OCI-LY7 (cell line): ENCODE measurements at regions not wholly inside any gene's neighbourhood (a gene's known extent, or its start where the extent isn't known, plus 50 kb on each side); places are given as distances from the start of the nearest gene placed in this dataset.

ENCODE experiments used
- BruUV-seq: library from RNA; stranded (reverse); fragments of 400-500 nt; replicated peaks from 2 replicates; lab custom pipeline; 2021; lab: Mats Ljungman, UMichigan
- CTCF ChIA-PET: fragments of 300-600 bp; sonication (Branson Sonifier 250); formaldehyde crosslinking; loops from one replicate; lab custom pipeline; 2022; ENCODE audit warnings: antibody characterized with exemption; ENCODE audit not compliant: unreplicated experiment; lab: Charles Lee
- POLR2A ChIA-PET: fragments of 300-600 bp; sonication (Branson Sonifier 250); formaldehyde crosslinking; loops from one replicate; lab custom pipeline; 2022; ENCODE audit warnings: antibody characterized with exemption; lab: Charles Lee
- DNase-seq: peaks from one replicate; pipeline ENCODE4 v3.0.0-alpha.2; 2015; ENCODE audit warnings: low spot score
- H2AFZ ChIP-seq: fragments of 200-600 bp; sonication (generic), shearing (Covaris generic); 2 replicates; pipeline ENCODE4 v1.6.1; 2014; ENCODE audit warnings: mild to moderate bottlenecking, antibody characterized with exemption, low read length, moderate library complexity
- H3K27ac ChIP-seq: fragments of 200-600 bp; sonication (generic); 2 replicates; pipeline ENCODE4 v1.5.1; 2014; ENCODE audit warnings: mixed run types, low read depth, mild to moderate bottlenecking, moderate library complexity, low read length, inconsistent platforms; ENCODE audit not compliant: poor library complexity, severe bottlenecking
- H3K36me3 ChIP-seq: fragments of 200-600 bp; sonication (generic); 2 replicates; pipeline ENCODE4 v1.6.1; 2014; ENCODE audit warnings: mild to moderate bottlenecking, antibody characterized with exemption, low read length, moderate library complexity, mixed read lengths; ENCODE audit not compliant: insufficient read depth
- H3K4me1 ChIP-seq: fragments of 200-600 bp; sonication (generic); 2 replicates; pipeline ENCODE4 v1.5.1; 2014; ENCODE audit warnings: mild to moderate bottlenecking, low read length; ENCODE audit not compliant: insufficient read depth, poor library complexity, severe bottlenecking
- H3K4me2 ChIP-seq: fragments of 200-600 bp; sonication (generic); 2 replicates; pipeline ENCODE4 v1.6.1; 2014; ENCODE audit warnings: mild to moderate bottlenecking, low read length
- H3K4me3 ChIP-seq: fragments of 200-600 bp; sonication (generic); 2 replicates; pipeline ENCODE4 v1.5.1; 2014; ENCODE audit warnings: mild to moderate bottlenecking, low read depth, low read length; ENCODE audit not compliant: poor library complexity, severe bottlenecking
- H3K79me2 ChIP-seq: fragments of 200-600 bp; sonication (generic); 2 replicates; pipeline ENCODE4 v1.6.1; 2016; ENCODE audit warnings: low read depth, mild to moderate bottlenecking, low read length, moderate library complexity, mixed read lengths; ENCODE audit not compliant: insufficient read depth
- H3K9me2 ChIP-seq: fragments of 200-600 bp; sonication (generic); 2 replicates; pipeline ENCODE4 v1.6.1; 2016; ENCODE audit warnings: mild to moderate bottlenecking, low read length, mixed read lengths; ENCODE audit not compliant: insufficient read depth
- H3K9me3 ChIP-seq: fragments of 200-600 bp; sonication (generic); 2 replicates; pipeline ENCODE4 v1.6.1; 2014; ENCODE audit warnings: mild to moderate bottlenecking, mixed run types, low read length, mixed read lengths
- H4K20me1 ChIP-seq: fragments of 200-600 bp; sonication (generic); 2 replicates; pipeline ENCODE4 v1.6.1; 2014; ENCODE audit warnings: mild to moderate bottlenecking, antibody characterized with exemption, low read length, moderate library complexity, mixed read lengths; ENCODE audit not compliant: insufficient read depth
- EZH2phosphoT487 ChIP-seq: fragments of 200-600 bp; sonication (generic); IDR thresholded peaks from 2 replicates; pipeline ENCODE4 v1.6.1; 2018; ENCODE audit warnings: low read depth, borderline replicate concordance, mild to moderate bottlenecking, mixed run types, antibody characterized with exemption, low read length, moderate library complexity, mixed read lengths
- intact Hi-C: fragments of 100-400 bp; cut with micrococcal nuclease; formaldehyde crosslinking; loops from one replicate; pipeline ENCODE4 v1.10.0; 2022; ENCODE audit not compliant: unreplicated experiment
- TF ChIP-seq, protein P1 (sequence below): fragments of 200-600 bp; sonication (generic); conservative IDR thresholded peaks from 2 replicates; pipeline ENCODE4 v1.5.1; 2014; ENCODE audit warnings: mild to moderate bottlenecking, antibody characterized with exemption, low read length, moderate library complexity, mixed read lengths

DNA sequence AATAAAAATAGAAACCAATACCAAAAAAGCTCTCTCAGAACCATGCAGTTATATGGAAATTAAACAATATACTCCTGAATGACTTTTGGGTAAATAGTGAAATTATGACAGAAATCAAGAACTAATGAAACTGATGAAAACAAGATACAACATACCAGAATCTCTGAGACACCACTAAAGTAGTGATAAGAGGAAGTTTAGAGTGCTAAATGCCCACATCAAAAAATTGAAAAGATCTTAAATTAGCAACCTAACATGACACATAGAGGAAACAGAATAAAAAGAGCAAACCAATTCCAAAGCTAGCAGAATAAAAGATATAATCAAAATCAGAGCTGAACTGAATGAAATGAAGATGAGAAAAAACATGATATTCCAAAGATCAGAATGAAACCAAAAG is 430.9 kb downstream of the LTN1 start:
- no peak for DNase-seq
- H3K4me2 ChIP-seq, result no peak overlapping the region
- no peak overlapping the region for H3K4me3 ChIP-seq
- H3K9me3 ChIP-seq, result peaks cover 9% of the 10 kb centered on the region; the same call in 1 of the 2 replicates
- no peaks in the 10 kb centered on the region for H3K9me2 ChIP-seq
- no peaks in the 10 kb centered on the region for H3K36me3 ChIP-seq
- TF ChIP-seq, protein P1, sequence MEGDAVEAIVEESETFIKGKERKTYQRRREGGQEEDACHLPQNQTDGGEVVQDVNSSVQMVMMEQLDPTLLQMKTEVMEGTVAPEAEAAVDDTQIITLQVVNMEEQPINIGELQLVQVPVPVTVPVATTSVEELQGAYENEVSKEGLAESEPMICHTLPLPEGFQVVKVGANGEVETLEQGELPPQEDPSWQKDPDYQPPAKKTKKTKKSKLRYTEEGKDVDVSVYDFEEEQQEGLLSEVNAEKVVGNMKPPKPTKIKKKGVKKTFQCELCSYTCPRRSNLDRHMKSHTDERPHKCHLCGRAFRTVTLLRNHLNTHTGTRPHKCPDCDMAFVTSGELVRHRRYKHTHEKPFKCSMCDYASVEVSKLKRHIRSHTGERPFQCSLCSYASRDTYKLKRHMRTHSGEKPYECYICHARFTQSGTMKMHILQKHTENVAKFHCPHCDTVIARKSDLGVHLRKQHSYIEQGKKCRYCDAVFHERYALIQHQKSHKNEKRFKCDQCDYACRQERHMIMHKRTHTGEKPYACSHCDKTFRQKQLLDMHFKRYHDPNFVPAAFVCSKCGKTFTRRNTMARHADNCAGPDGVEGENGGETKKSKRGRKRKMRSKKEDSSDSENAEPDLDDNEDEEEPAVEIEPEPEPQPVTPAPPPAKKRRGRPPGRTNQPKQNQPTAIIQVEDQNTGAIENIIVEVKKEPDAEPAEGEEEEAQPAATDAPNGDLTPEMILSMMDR, result no peak
- TF ChIP-seq EZH2phosphoT487, result no peak
- no peak overlapping the region for H2AFZ ChIP-seq
- ChIA-PET CTCF (no interaction called here), POLR2A (interaction anchor here (1.3 kb wide), 1 partner anchor 44 kb away, joined by 4 read pairs; no protein-coding TSS in a partner anchor)
- no peak overlapping the region for H3K27ac ChIP-seq
- intact Hi-C loops, result no loop called here
- H3K4me1 ChIP-seq, result no peaks in the 10 kb centered on the region
- no peaks in the 10 kb centered on the region for H3K79me2 ChIP-seq
- H4K20me1 ChIP-seq, result no peaks in the 10 kb centered on the region
- BruUV-seq, result no TSS peak

DNA sequence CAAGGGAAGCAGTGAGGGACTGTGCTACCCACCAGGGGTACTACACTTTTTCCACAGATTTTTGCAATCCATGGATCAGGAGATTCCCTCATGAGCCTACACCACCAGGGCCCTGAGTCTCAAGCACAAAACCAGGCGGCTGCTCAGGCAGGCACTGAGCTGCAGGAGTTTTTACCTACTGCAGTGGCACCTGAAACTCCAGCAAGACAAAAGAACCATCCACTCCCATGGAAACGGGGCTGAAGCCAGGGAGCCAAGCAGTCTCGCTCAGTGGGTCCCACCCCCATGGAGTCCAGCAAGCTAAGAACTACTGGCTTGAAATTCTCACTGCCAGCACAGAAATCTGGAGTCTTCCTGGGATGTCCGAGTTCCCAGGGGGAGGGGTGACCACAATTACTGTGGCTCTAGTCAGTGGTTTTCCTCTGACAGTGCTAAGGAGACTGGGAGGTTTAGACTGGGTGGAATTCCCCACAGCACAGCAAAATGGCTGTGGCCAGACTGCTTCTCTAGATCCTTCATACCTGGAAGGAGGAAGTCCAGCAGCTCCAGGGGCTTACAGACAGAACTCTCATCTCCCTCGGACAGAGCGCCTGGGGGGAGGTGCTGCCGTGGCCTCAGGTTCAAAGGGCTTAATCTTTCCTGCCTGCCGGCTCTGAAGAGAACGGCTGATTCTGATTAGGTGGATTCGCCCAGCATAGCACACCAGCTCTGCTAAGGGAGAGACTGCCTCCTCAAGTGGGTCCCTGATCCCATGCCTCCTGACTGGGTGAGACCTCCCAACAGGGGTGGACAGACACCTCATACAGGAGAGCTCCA is 437.8 kb downstream of the LTN1 start:
- H4K20me1 ChIP-seq, result no peaks in the 10 kb centered on the region
- H3K36me3 ChIP-seq, result no peaks in the 10 kb centered on the region
- no peaks in the 10 kb centered on the region for H3K9me3 ChIP-seq
- TF ChIP-seq, protein P1, result no peak
- TF ChIP-seq EZH2phosphoT487, result no peak
- no peak overlapping the region for H3K4me3 ChIP-seq
- no peak overlapping the region for H3K27ac ChIP-seq
- DNase-seq, result no peak
- H3K9me2 ChIP-seq, result no peaks in the 10 kb centered on the region
- H2AFZ ChIP-seq, result no peak overlapping the region
- no peaks in the 10 kb centered on the region for H3K4me1 ChIP-seq
- ChIA-PET CTCF (no interaction called here), POLR2A (interaction anchor here (0.8 kb wide), 1 partner anchor 15 kb away, joined by 3 read pairs; no protein-coding TSS in a partner anchor)
- no peak overlapping the region for H3K4me2 ChIP-seq
- no peaks in the 10 kb centered on the region for H3K79me2 ChIP-seq
- intact Hi-C loops, result no loop called here
- BruUV-seq, result no TSS peak
